HG02840 (cell line): ENCODE measurements at regions not wholly inside any gene's neighbourhood (a gene's known extent, or its start where the extent isn't known, plus 50 kb on each side); places are given as distances from the start of the nearest gene placed in this dataset.

Experiments
- ATAC-seq: cut with Tn5 transposase; IDR thresholded peaks from one replicate; pipeline ENCODE4 v1.9.1; 2021; ENCODE audit warnings: mild to moderate bottlenecking, moderate library complexity, moderate number of reproducible peaks; ENCODE audit not compliant: unreplicated experiment, low FRiP score

DNA sequence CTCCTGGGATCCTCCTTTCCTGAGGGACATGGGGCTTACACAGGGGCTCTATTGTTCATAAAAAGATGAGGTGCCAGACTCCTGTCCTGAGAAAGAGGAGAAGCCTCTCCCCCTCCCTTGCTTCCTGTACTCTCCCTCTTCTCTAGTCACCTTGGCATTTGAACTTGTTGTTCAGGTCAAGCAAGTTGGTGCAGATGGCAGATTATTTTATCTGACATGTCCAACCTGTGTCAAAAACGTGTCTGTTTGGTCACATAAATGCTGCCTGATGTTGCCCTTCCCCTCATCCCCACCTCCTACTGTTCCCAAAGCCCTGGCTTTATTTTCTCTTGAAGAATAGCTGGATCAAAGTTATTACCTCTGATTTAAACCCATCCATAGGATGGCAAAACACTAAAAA is 154.8 kb downstream of the TMX1 start:
- ATAC-seq: no peak

DNA sequence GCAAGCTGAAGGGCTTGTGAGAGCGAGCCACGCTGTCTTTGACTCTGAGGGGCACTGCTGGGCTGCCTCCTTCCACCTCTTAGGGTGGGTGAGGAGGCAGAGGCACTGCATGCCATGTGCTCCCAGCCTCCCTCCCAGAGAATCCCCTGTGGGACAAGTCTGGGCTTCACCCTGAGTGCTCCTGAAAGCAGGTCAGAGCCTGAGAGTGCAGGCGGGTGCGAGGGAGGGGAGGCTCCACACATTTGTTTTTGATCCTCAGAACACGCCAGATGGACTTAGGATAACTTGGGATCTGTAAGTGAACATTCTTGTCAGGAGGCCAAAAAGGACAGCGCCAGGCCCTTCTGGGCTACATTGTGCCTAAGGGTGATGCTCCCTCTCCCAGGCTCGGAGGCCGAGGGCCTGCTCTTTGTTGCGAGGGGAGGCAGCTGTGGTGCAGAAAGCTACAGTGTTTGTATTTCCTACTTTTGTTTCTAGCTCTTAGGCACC is 155.4 kb downstream of the TMX1 start:
- ATAC-seq: no peak

DNA sequence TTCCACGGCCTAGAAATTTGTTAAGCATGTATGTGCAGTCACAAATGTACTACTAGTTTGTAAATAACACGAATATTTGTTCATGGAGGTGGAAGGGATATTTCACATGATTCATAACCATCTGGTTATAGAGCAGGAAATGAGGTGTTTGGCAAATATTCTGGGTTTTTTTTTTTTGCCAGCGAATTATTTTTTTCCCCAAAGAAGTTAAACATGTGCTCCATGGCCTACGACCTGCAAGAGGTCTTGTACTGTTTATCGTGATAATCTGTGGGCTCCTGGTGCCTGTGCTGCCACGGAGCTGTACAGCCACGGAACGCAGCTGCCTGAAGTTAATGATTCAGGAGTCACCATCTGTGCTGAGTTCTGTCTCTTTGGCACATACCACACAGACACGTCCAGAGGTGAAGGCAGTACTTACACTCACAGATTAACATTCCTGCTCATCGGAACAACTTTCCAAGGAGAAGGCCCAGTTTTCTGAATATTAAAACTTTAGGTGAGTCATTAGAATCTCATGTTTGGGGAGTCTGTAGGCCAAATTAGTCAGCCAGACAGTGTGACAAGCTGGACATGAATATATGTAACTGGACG is 156.3 kb downstream of the TMX1 start:
- ATAC-seq: no peak

DNA sequence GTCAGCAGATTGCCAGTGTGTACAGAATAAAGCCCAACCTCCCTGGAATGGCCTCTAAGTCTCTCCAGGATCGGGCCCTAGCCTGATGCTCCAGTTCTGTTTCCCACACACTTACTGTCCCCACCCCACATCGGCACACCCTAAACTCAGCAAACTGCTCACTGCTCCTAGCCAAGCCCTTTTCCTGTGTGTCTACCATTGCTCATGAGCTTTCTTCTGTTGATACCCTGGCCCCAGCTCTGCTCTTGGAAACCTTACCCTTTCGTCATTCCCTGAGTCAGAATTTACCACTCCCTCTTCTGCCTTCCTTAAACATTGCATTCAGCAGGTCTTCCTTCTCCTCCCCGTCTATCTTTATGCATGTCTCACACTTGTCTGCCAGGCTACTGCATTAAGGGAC is 158.9 kb downstream of the TMX1 start:
- no peak for ATAC-seq

DNA sequence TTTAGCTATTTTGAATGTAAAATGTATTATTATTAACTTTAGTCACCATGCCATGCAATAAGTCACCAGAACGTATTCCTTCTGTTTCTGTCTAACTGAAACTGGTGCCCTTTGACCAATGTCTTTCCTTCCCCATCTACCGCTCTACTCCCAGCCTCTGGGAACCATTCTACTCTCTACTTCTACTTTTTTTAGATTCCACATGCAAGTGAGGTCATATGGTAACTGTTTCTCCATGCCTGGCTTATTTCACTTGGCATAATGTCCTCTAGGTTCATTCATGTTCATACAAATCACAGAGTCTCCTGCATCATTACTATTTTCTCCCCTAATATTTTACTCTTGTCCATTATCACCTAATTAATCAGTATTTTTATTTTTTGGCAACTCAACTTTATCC is 160.1 kb downstream of the TMX1 start:
- ATAC-seq: no peak

DNA sequence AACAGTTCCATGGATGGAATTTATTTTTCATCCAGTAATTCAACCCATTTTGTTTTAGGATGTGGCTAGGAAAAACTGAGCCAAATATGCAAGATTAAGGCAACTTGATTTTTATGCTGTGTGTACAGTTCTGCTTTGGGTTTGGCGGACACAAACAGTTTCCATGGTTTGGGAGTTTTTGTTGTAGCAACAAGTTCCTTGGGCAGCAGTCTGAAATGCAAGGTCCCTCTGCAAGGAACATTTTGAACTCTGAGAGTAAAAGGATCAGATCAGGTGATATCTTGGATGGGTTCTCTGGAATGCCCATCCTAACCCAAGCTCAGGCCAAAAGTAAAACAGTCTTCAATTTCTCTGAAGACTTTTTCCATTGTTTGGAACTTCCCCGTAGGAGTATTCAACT is 161.2 kb downstream of the TMX1 start:
- ATAC-seq: no peak

DNA sequence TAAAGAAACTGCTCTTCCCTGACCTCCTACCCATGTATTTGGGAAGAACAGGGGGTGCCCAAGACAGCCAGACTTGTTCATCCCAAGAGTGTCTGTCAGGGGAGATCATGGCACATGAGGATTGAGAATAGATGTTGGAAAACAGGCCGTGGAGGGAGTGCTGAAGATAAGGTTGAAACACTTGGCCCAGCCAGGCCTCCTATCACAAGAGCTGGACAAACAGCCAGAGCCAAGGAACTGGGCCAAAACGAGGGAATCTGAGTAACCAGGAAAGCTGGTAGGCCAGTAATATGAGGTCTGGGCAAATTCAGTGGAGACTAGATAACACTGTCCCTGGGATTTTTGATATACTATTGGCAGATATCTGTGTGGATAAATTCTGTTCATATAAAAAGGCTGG is 161.7 kb downstream of the TMX1 start:
- ATAC-seq: no peak

DNA sequence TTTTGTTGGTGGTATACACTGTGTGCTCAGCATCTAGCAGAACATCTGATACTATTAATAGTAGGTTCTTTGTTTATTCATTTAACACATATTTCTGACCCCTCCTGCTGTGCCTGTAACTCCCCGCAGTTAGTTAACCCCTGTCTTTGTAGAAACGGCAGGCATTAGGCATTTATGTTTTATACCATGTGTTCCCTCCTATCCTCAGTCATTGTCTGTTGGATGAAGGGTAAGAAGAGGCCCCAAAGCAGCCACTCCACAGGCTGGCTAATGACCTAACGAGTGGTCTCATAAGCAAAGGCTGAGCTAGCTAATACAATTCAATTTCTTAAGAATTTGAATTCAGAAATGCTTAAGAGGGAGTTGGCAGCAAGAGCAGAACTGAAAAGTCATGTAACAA is 170.8 kb downstream of the TMX1 start:
- ATAC-seq: no peak

DNA sequence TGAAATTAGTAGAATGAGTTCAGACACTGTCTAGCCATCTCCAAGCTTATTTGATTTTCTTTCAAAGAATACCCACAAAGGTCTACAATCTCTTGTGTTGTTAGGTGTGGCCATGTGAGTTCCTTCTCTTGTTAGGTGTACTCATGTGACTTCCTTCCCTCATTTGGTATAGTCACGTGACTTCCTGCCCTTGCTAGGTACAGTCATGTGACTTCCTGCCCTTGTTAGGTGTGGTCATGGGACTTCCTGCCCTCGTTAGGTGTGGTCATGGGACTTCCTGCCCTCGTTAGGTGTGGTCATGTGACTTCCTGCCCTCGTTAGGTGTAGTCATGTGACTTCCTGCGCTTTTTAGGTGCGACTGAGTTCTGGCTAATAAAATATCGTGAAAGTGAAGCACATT is 179.6 kb downstream of the TMX1 start:
- ATAC-seq: no peak

DNA sequence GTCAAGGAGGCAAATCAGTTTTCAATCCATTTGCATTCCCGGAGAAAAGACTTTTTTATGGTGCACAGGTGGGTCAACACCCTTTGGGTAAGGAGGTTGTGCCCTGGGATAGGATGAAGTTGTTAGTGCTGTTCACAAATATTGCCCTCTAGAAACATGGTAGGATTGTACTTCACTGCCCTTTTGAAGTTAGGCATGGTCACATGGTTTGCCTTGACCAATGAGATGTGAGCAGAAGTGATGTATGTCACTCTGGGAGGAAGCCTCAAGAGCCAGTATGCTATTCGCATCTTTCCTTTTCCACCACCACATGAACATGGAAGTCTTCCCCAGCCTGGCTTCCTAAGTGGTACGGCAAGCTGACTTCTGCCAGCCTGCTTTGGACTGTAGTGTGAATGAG is 182.7 kb downstream of the TMX1 start:
- ATAC-seq: no peak

DNA sequence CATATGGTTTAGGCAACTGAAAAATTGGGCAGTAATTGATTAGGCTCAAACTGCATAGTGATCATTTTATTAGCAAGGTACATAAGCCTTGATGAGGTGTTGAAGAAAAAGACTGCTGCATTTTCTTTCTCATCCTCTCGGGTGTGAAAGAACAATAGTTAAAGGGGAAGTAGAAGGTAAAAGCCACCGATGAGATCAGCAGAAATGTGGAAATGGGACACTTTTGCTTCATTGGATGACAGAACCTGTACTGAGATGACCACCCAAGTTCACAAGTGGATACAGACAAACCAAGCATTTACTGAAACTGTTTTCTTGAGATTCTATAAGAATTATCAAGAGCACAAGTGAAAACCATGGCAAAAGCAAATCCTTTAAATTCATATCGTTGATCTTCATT is 184.0 kb downstream of the TMX1 start:
- ATAC-seq: no peak

DNA sequence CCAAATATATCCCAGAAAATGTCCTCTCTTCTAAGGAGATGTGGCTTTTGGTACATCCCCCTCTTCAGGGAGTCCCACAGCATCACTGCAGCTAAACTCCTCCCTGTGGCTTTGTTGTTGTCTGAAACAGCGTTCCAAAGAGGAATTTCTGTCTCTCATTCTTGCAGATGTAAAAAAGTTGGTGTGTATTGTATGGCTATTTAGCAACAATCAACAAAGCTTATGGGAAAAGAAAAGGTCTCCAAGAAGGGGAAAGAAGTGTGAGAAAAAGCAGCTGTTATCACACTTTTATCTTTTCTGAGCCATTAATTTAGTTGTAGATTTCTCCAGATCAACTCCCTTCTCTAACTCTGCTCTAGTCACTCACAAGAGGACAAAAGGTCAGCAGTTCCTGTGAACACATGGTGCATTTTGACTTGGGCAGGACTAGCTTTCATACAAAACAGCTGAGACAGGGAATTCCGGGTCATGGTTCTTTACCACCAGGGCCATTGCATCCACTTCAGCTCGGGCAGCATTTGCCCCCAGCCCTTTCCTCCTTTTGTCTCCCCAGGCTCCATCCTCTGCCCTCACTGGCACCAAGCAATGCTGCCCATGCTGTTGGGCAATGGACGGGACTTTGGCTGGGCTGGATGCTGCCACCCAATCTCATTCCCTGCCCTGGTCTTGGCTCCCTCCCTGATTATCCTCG is 184.7 kb downstream of the TMX1 start:
- ATAC-seq: no peak

DNA sequence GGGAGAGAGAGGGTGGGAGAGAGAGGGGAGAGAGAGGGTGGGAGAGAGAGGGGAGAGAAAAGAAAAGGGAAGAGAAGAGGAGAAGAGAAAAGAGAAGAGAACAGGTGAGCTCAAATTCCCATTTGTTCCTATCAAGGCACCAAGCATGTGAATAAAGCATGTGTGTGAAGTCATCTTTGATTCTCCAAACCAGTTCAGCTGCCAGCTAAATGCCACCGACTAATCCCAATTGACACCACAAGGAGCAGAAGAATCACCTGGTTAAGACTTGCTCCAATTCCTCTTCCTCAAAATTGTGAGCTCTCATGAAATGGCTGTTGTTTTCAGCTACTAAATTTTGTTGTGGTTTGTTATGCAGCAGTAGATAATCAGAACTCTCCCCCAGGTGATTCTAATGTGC is 188.9 kb downstream of the TMX1 start:
- no peak for ATAC-seq

DNA sequence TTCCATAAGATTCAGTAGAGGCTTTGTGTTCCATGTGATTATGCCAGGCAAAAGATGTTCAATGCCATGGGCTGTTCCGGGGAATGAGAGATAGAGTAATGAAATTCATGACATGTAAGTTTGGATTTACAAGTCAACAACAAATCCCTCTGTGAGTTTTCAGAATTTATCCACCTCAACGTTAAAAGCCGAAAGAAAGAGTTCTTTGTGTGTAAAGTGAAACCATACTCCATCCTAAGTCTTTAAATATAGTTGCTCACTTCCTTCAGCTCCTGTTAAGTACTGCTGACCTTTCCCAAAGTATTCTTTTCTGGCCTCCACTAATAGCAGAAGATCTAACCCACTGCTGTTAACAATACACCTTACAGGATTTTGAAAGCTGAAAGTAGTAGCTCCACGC is 190.0 kb downstream of the TMX1 start:
- ATAC-seq: no peak

DNA sequence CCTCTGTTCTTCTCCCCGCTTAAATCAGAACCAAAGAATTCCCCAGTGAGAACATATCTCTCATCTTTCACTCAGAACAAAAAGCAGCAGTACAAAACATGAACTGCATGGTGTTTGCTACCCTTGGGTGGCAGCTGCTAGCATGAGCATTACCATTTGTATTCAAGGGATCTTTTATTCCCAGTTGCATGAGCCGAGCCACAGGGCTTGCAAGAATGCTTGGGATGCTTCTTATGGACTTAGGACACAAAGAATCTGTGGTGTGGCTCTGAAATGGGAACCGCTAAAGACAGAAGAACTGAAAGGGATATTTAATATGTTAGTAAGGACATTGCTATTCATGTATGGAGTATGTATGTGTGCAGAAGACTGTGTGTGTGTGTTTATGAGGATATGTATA is 190.6 kb downstream of the TMX1 start:
- no peak for ATAC-seq

DNA sequence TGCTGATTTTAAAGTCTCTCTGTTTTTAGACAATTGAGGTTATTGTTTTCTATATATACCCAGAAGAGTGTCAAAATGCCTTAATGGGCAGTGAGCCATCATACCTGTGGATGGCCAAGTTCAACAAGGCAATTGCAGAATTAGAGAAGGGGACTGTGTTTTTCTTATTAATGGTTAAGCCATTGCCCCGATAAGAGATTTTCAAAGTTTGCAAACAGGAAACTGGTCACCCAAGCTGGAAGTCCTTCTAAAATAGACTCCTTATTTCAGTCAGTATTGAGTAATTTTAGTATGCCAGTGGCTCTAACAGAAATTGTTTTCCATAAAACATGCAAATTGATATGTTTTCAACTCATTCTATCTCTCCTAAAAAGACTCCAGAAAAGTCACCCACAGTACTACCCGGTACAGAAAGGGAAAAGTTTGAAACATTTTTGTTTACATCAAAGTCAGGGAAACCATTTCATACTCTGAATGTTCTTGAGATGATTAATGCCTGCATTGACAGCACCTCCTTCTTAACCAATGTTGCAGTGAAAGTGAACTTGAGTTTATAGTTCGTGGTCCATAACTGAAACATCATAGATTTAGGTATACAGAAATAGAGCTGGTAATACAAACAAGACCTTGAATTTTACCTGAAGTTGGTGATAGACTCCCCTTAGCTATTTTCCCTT is 191.1 kb downstream of the TMX1 start:
- ATAC-seq: peak; percentile 63

DNA sequence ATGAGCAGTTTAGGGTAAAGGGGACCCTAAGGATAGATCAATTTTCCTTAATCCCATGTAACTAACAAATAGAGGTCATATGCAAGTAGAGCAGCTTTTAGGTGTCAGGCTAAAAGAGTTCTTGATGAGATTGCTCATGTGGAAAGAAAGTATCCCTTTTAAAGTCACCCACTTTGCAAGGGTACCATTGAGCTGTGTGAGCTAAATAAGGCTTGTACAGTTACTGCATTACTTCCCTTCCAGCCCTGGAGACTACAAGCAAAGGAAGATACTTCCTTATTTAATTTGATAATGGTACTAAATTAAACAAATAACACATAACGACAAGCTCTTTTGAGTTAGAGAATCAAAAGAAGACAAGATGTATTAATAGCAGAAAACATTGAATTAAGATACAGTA is 191.7 kb downstream of the TMX1 start:
- ATAC-seq: no peak

DNA sequence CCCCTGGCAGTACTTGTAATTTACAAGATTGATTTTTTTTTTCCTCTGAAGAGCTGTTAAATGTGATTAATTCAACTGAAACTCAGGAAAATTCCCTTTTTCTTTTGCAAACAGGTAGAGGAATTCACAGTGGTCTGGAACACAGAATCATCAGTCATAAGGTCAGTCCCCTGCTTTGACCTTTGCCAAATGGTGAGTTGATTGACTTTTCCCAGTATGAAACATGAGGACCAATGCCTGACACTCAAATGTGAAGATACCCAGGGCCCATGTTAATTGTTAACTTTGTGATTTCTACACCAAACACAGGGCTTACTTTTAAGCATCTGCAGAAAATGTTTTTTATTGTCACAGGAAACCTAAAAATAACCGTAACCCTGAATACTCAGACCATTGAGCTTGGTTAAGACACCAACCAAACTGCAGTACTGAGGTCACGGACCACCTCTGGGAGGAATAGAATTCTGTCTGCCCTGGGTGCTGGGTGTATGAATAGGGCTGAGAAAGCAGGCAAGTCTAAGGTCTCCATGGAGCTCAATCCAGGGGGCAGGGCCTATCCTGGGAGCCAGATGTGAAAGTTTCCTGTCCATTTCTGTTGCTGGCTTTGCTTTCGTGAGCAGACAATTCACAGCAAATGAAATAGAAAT is 192.4 kb downstream of the TMX1 start:
- peak; percentile 44 for ATAC-seq

DNA sequence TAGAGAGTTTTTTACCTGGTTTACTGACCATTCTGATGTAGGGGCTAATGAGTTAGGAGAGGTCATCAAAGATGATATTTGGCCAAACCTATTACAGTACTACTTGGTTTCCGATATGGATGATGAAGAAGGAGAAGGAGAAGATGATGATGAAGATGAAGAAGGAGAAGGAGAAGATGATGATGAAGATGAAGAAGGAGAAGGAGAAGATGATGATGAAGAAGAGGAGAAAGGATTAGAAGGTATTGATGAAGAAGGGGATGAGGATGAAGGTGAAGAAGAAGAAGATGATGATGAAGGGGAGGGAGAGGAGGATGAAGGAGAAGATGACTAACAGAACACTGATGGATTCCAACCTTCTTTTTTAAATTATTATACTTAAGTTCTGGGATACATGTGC is 196.6 kb downstream of the TMX1 start:
- no peak for ATAC-seq

DNA sequence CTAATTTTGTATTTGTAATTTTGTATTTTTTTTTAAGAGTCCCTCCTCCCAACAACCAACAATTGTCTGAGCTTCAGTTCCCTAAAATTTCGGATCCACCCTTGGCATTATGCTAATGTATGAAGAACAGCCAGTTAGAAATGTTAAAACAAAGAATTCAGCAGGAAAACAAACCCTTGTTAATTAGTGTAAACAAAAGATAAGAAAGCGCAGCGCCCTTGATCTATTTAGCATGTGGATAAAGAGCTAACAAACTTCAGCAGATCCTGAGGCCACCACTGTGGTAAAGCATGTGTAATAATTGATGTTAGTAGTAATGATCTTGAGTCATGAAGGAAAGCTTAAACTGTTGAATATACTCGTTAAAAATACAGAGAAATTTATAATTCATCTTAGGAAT is 199.8 kb downstream of the TMX1 start:
- ATAC-seq: no peak

DNA sequence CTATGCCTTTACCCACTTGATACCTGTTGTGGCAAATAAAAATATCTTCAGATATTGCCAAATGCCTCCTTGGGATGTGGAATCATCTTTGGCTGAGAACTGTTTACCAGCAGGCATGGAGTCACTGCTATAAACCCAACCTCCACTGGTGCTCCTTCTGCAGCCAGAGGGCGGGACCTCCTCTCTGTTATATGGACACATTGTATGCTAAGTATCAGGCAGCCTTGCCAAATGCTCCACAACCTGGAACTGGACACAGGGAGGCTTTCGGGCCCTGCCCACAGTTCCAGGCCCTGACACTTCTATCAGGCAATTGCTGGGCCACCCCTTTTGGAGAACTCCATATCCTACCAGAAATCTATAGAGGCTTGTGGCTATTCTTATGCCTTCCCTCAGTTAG is 201.0 kb downstream of the TMX1 start:
- ATAC-seq: no peak
